ENCODE measurements at regions not wholly inside any gene's neighbourhood (a gene's known extent, or its start where the extent isn't known, plus 50 kb on each side); places are given as distances from the start of the nearest gene placed in this dataset.
"Not testable (repeated sequence)": the region's sequence is repeated elsewhere in the genome, so short reads cannot be mapped to it uniquely, and the experiment has no call there.

GRCh38 chr6:8175046-8175777, 72.9 kb upstream of the EEF1E1 start:
- DNase-seq: no peak

- no peak for DNase-seq
Observed at GRCh38 chr6:8174571-8174970, 72.2 kb upstream of the EEF1E1 start.

GRCh38 chr6:8172530-8172929, 70.2 kb upstream of the EEF1E1 start:
- DNase-seq: no peak

GRCh38 chr6:8170754-8171153, 68.4 kb upstream of the EEF1E1 start:
- no peak for DNase-seq

GRCh38 chr6:8170245-8170644, 67.9 kb upstream of the EEF1E1 start:
- DNase-seq: no peak

- DNase-seq: no peak
Observed at GRCh38 chr6:8166156-8166555, 63.8 kb upstream of the EEF1E1 start.

- not testable (repeated sequence) for DNase-seq
Observed at GRCh38 chr6:8165008-8165407, 62.7 kb upstream of the EEF1E1 start.

GRCh38 chr6:8164281-8164680, 61.9 kb upstream of the EEF1E1 start:
- DNase-seq: not testable (repeated sequence)

GRCh38 chr6:8159966-8160365, 57.6 kb upstream of the EEF1E1 start:
- DNase-seq: no peak

- no peak for DNase-seq
Observed at GRCh38 chr6:8157839-8158238, 55.5 kb upstream of the EEF1E1 start.

GRCh38 chr6:8155259-8156012, 53.1 kb upstream of the EEF1E1 start:
- DNase-seq: no peak
